Subcutaneous abdominal adipose tissue (tissue), 5 donors: ENCODE measurements at regions not wholly inside any gene's neighbourhood (a gene's known extent, or its start where the extent isn't known, plus 50 kb on each side); places are given as distances from the start of the nearest gene placed in this dataset.

ENCODE experiments used
- H3K27ac ChIP-seq: one replicate; pipeline ENCODE4 v1.7.0; 2013; ENCODE audit warnings: low read depth, mild to moderate bottlenecking, inconsistent platforms, low read length, moderate library complexity
- H3K27me3 ChIP-seq, 5 donors: one replicate each; pipeline ENCODE4 v1.7.0; 2013; ENCODE audit warnings: low read length in 5 of 5, inconsistent platforms in 1 of 5; ENCODE audit not compliant: control insufficient read depth in 5 of 5, insufficient read depth in 4 of 5
- H3K36me3 ChIP-seq, 5 donors: one replicate each; pipeline ENCODE4 v1.7.0; 2013; ENCODE audit warnings: low read length in 5 of 5; ENCODE audit not compliant: control insufficient read depth in 5 of 5, insufficient read depth in 5 of 5
- H3K4me1 ChIP-seq, 5 donors: one replicate each; pipeline ENCODE4 v1.7.0; 2013; ENCODE audit warnings: low read length in 5 of 5, mild to moderate bottlenecking in 3 of 5, moderate library complexity in 1 of 5; ENCODE audit not compliant: control insufficient read depth in 5 of 5, insufficient read depth in 5 of 5
- H3K4me3 ChIP-seq, 5 donors: one replicate each; pipeline ENCODE4 v1.7.0; 2013; ENCODE audit warnings: low read length in 5 of 5, low read depth in 1 of 5
- H3K9ac ChIP-seq, 5 donors: one replicate each; pipeline ENCODE4 v1.7.0; 2013; ENCODE audit warnings: low read length in 5 of 5, mild to moderate bottlenecking in 4 of 5, moderate library complexity in 3 of 5
- H3K9me3 ChIP-seq, 5 donors: one replicate each; pipeline ENCODE4 v1.7.0; 2013; ENCODE audit warnings: low read length in 5 of 5; ENCODE audit not compliant: control insufficient read depth in 5 of 5
- donor health status: healthy.
- donor health status: healthy.
- donor health status: healthy.
- donor health status: healthy.
- donor health status: healthy.

- no peaks in the 10 kb centered on the region for H3K27me3 ChIP-seq
- no peak overlapping the region for H3K9ac ChIP-seq
- no peaks in the 10 kb centered on the region for H3K9me3 ChIP-seq
- no peak overlapping the region for H3K4me3 ChIP-seq
- no peaks in the 10 kb centered on the region for H3K36me3 ChIP-seq
- peaks cover 2 to 12% (median 8%) of the 10 kb centered on the region in 5 donors for H3K4me1 ChIP-seq
- H3K27ac ChIP-seq, result no peak overlapping the region
Measured at GRCh38 chr4:38490753-38491446, 173.1 kb upstream of the KLF3 start.

- Histone ChIP-seq H3K9ac (no peak overlapping the region), H3K4me3 (no peak overlapping the region), H3K27me3 (no peaks in the 10 kb centered on the region), H3K27ac (no peak overlapping the region), H3K9me3 (no peaks in the 10 kb centered on the region), H3K4me1 (peaks cover 2 to 12% (median 8%) of the 10 kb centered on the region in 5 donors), H3K36me3 (no peaks in the 10 kb centered on the region)
Measured at GRCh38 chr4:38491854-38492478, 172.0 kb upstream of the KLF3 start.

DNA sequence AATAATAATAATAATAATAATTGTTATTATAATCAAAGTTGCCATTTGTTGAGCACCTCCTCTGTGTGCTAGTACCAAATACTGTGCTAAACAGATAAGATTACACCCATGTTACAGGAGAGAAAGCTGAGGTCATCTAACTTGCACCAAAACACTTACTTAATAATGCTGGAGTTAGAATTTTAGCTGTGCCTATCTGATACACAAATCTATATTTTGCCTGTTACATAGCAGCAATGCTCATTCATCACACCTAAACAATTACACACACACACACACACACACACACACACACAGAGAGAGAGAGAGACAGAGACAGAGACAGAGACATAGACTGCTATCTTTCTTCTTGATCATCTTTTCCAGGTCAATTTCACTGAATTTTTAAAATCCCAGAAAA is 170.9 kb upstream of the KLF3 start:
- H3K4me1 ChIP-seq, result peaks cover 2 to 12% (median 8%) of the 10 kb centered on the region in 5 donors
- H3K27me3 ChIP-seq, result no peaks in the 10 kb centered on the region
- no peaks in the 10 kb centered on the region for H3K9me3 ChIP-seq
- H3K36me3 ChIP-seq, result no peaks in the 10 kb centered on the region
- H3K27ac ChIP-seq, result no peak overlapping the region
- no peak overlapping the region for H3K4me3 ChIP-seq
- no peak overlapping the region for H3K9ac ChIP-seq

GRCh38 chr4:38495446-38495845 is 168.6 kb upstream of the KLF3 start:
- no peak overlapping the region for H3K9ac ChIP-seq
- no peaks in the 10 kb centered on the region for H3K9me3 ChIP-seq
- no peak overlapping the region for H3K27ac ChIP-seq
- no peaks in the 10 kb centered on the region for H3K27me3 ChIP-seq
- no peak overlapping the region for H3K4me3 ChIP-seq
- H3K4me1 ChIP-seq, result peaks cover 0 to under 1% (median under 1%) of the 10 kb centered on the region in 5 donors
- no peaks in the 10 kb centered on the region for H3K36me3 ChIP-seq

DNA sequence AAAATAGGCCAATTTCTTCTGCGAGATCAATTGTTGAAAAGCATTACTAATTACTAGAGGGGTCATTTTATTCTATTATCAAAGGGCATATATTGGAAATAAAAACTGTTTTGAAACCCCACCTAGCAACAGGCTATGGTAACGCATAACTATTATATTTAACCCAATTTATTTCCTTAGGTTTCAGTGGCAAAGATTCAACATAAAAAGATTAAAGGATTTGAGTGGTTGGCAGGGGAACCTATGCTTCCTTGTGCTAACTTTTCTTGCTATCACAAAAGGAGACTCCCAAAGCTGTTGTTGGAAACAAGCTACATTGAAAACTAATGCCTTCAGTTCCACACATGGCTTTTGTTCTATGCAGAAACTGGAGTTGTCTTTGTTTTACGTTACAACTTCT is 166.9 kb upstream of the KLF3 start:
- Histone ChIP-seq H3K9ac (no peak overlapping the region), H3K4me3 (no peak overlapping the region), H3K27me3 (no peaks in the 10 kb centered on the region), H3K36me3 (no peaks in the 10 kb centered on the region), H3K9me3 (no peaks in the 10 kb centered on the region), H3K4me1 (no peaks in the 10 kb centered on the region), H3K27ac (no peak overlapping the region)

GRCh38 chr4:38499101-38499500 is 164.9 kb upstream of the KLF3 start:
- Histone ChIP-seq H3K4me3 (no peak overlapping the region), H3K27ac (no peak overlapping the region), H3K27me3 (no peaks in the 10 kb centered on the region), H3K9ac (no peak overlapping the region), H3K4me1 (no peaks in the 10 kb centered on the region), H3K9me3 (no peaks in the 10 kb centered on the region), H3K36me3 (no peaks in the 10 kb centered on the region)

- Histone ChIP-seq H3K27me3 (no peaks in the 10 kb centered on the region), H3K27ac (no peak overlapping the region), H3K4me3 (no peak overlapping the region), H3K36me3 (no peaks in the 10 kb centered on the region), H3K9ac (no peak overlapping the region), H3K9me3 (no peaks in the 10 kb centered on the region), H3K4me1 (no peaks in the 10 kb centered on the region)
Measured at GRCh38 chr4:38500433-38500832, 163.6 kb upstream of the KLF3 start.

- Histone ChIP-seq H3K36me3 (no peaks in the 10 kb centered on the region), H3K4me1 (no peaks in the 10 kb centered on the region), H3K4me3 (no peak overlapping the region), H3K27me3 (no peaks in the 10 kb centered on the region), H3K27ac (no peak overlapping the region), H3K9me3 (no peaks in the 10 kb centered on the region), H3K9ac (no peak overlapping the region)
Measured at GRCh38 chr4:38501698-38502097, 162.3 kb upstream of the KLF3 start.

- H3K27me3 ChIP-seq, result no peaks in the 10 kb centered on the region
- H3K4me1 ChIP-seq, result no peaks in the 10 kb centered on the region
- no peaks in the 10 kb centered on the region for H3K9me3 ChIP-seq
- H3K36me3 ChIP-seq, result no peaks in the 10 kb centered on the region
- H3K9ac ChIP-seq, result no peak overlapping the region
- no peak overlapping the region for H3K27ac ChIP-seq
- H3K4me3 ChIP-seq, result no peak overlapping the region
Measured at GRCh38 chr4:38503689-38504395, 160.2 kb upstream of the KLF3 start.

GRCh38 chr4:38504396-38504715 is 159.6 kb upstream of the KLF3 start:
- no peak overlapping the region for H3K27ac ChIP-seq
- no peaks in the 10 kb centered on the region for H3K36me3 ChIP-seq
- H3K27me3 ChIP-seq, result no peaks in the 10 kb centered on the region
- no peaks in the 10 kb centered on the region for H3K4me1 ChIP-seq
- H3K9me3 ChIP-seq, result no peaks in the 10 kb centered on the region
- H3K4me3 ChIP-seq, result no peak overlapping the region
- H3K9ac ChIP-seq, result no peak overlapping the region
